Endothelial cell of umbilical vein (primary cell): ENCODE measurements at regions not wholly inside any gene's neighbourhood (a gene's known extent, or its start where the extent isn't known, plus 50 kb on each side); places are given as distances from the start of the nearest gene placed in this dataset.

Experiments
- BruUV-seq: library from RNA; stranded (reverse); fragments of 400-500 nt; replicated peaks from 2 replicates; lab custom pipeline; 2021; lab: Mats Ljungman, UMichigan
- CTCF ChIA-PET: fragments of 300-600, 350-600 bp; sonication (Branson Sonifier 250); formaldehyde crosslinking; loops from one replicate; lab custom pipeline; 2021; ENCODE audit warnings: antibody characterized with exemption, inconsistent platforms; lab: Charles Lee
- POLR2A ChIA-PET: fragments of 300-600, 350-600 bp; sonication (Branson Sonifier 250); formaldehyde crosslinking; loops from one replicate; lab custom pipeline; 2021; ENCODE audit warnings: antibody characterized with exemption, inconsistent platforms; lab: Charles Lee
- DNase-seq: peaks from one replicate; pipeline ENCODE4 v3.0.0-alpha.2; 2011; ENCODE audit warnings: low read depth, low spot score
- FAIRE-seq: peaks from 2 replicates; lab custom pipeline; 2011; peaks lifted over from hg19 to GRCh38; lab: Jason Lieb, UNC
- H2AFZ ChIP-seq: 2 replicates; pipeline ENCODE4 v1.6.0; 2012; ENCODE audit warnings: low read depth, low read length, control low read depth, inconsistent platforms
- H3K27ac ChIP-seq: 2 replicates; pipeline ENCODE4 v1.5.1; 2011; ENCODE audit warnings: low read depth, mild to moderate bottlenecking, control low read depth, low read length, moderate library complexity; ENCODE audit not compliant: insufficient read depth
- H3K27me3 ChIP-seq, 2 experiments: 2 replicates each; pipeline versions ENCODE4 v1.6.0 to v1.6.1; 2011; ENCODE audit warnings: low read length in 2 of 2, mixed read lengths in 1 of 2; ENCODE audit not compliant: control insufficient read depth in 2 of 2, insufficient read depth in 2 of 2
- H3K36me3 ChIP-seq, 2 experiments: 2 replicates in 1 of 2; 3 replicates in 1 of 2; pipeline ENCODE4 v1.5.1; 2011; ENCODE audit warnings: low read length in 2 of 2, mild to moderate bottlenecking in 1 of 2, moderate library complexity in 1 of 2; ENCODE audit not compliant: control insufficient read depth in 2 of 2, insufficient read depth in 2 of 2; ENCODE audit errors: extremely low read depth in 1 of 2
- H3K4me1 ChIP-seq: 3 replicates; pipeline ENCODE4 v1.5.1; 2011; ENCODE audit warnings: mild to moderate bottlenecking, low read length; ENCODE audit not compliant: control insufficient read depth, insufficient read depth; ENCODE audit errors: extremely low read depth
- H3K4me2 ChIP-seq: 2 replicates; pipeline ENCODE4 v1.6.1; 2011; ENCODE audit warnings: low read length, control low read depth, mixed read lengths; ENCODE audit not compliant: insufficient read depth
- H3K4me3 ChIP-seq, 3 experiments: fragments of 200-600 bp in 1 of 3; sonication (generic), shearing (Covaris generic) in 1 of 3; replicated peaks in 1 of 3; 2 replicates each; pipeline ENCODE4 v1.5.1; 2011 to 2016; ENCODE audit warnings: control low read depth in 3 of 3, low read length in 3 of 3, mild to moderate bottlenecking in 2 of 3, inconsistent platforms in 1 of 3, low read depth in 1 of 3, moderate library complexity in 1 of 3; ENCODE audit not compliant: insufficient read depth in 1 of 3
- H3K79me2 ChIP-seq: 2 replicates; pipeline ENCODE4 v1.6.0; 2012; ENCODE audit warnings: low read length, inconsistent platforms; ENCODE audit not compliant: control insufficient read depth, insufficient read depth
- H3K9ac ChIP-seq: replicated peaks from 2 replicates; pipeline ENCODE3; 2011; ENCODE audit warnings: low read length, control low read depth; ENCODE audit not compliant: insufficient read depth; ENCODE audit errors: extremely low read depth
- H3K9me1 ChIP-seq: replicated peaks from 3 replicates; pipeline ENCODE4 v1.6.0; 2011; ENCODE audit warnings: mild to moderate bottlenecking, low read length; ENCODE audit not compliant: control insufficient read depth, insufficient read depth; ENCODE audit errors: extremely low read depth
- H3K9me3 ChIP-seq: replicated peaks from 2 replicates; pipeline ENCODE4 v1.5.1; 2012; ENCODE audit warnings: low read length, inconsistent platforms; ENCODE audit not compliant: control insufficient read depth, insufficient read depth
- H4K20me1 ChIP-seq: replicated peaks from 2 replicates; pipeline ENCODE3; 2011; ENCODE audit warnings: mild to moderate bottlenecking, low read length; ENCODE audit not compliant: control insufficient read depth, insufficient read depth; ENCODE audit errors: extremely low read depth
- CTCF ChIP-seq, 2 donors: IDR thresholded peaks; 1 replicate in 1 of 2; 2 replicates in 1 of 2; pipeline ENCODE4 v1.5.1; 2011; ENCODE audit warnings: low read length in 2 of 2, mild to moderate bottlenecking in 2 of 2, moderate library complexity in 2 of 2, control low read depth in 1 of 2, inconsistent platforms in 1 of 2, low read depth in 1 of 2; ENCODE audit not compliant: insufficient read depth in 1 of 2; ENCODE audit errors: extremely low read depth in 1 of 2
- EZH2 ChIP-seq: IDR thresholded peaks from 2 replicates; pipeline ENCODE4 v1.6.1; 2012; ENCODE audit warnings: borderline replicate concordance, low read depth, mild to moderate bottlenecking, moderate library complexity, low read length, inconsistent platforms; ENCODE audit not compliant: severe bottlenecking
- FOS ChIP-seq: IDR thresholded peaks from 2 replicates; pipeline ENCODE4 v1.6.1; 2011; ENCODE audit warnings: mild to moderate bottlenecking, low read length, moderate library complexity, borderline replicate concordance; ENCODE audit not compliant: insufficient read depth
- GATA2 ChIP-seq: IDR thresholded peaks from 2 replicates; pipeline ENCODE4 v1.7.0; 2011; ENCODE audit warnings: low read depth, mild to moderate bottlenecking, moderate library complexity, mixed read lengths, low read length; ENCODE audit not compliant: insufficient read length, insufficient read depth
- JUN ChIP-seq: IDR thresholded peaks from 2 replicates; pipeline ENCODE4 v1.6.1; 2011; ENCODE audit warnings: borderline replicate concordance, low read depth; ENCODE audit not compliant: insufficient read length, insufficient read depth
- MAX ChIP-seq: IDR thresholded peaks from 2 replicates; pipeline ENCODE4 v1.6.1; 2011; ENCODE audit not compliant: insufficient read depth, insufficient read length
- MYC ChIP-seq: IDR thresholded peaks from one replicate; pipeline ENCODE4 v1.6.1; 2011; ENCODE audit warnings: mild to moderate bottlenecking, low read depth, low read length
- POLR2A ChIP-seq: IDR thresholded peaks from 2 replicates; pipeline ENCODE4 v1.6.1; 2012; ENCODE audit warnings: low read depth, mild to moderate bottlenecking, control low read depth, low read length
- POLR2AphosphoS5 ChIP-seq: IDR thresholded peaks from 2 replicates; pipeline ENCODE4 v1.6.1; 2012; ENCODE audit warnings: low read depth, mild to moderate bottlenecking, control low read depth, low read length, moderate library complexity; ENCODE audit not compliant: insufficient read depth
- dilution Hi-C: fragments of 300-500 bp; cut with MboI; formaldehyde crosslinking; loops from one replicate; pipeline ENCODE4 v1.15.0; 2019; ENCODE audit warnings: low sequenced_read_pairs; ENCODE audit not compliant: extremely low pct_ligation_motif_present
- intact Hi-C: fragments of 100-400 bp; cut with micrococcal nuclease; formaldehyde crosslinking; loops from one replicate; pipeline ENCODE4 v1.10.0; 2022

- FAIRE-seq (no peak), DNase-seq (no peak)
- Histone ChIP-seq H3K79me2 (no peaks in the 10 kb centered on the region), H3K27me3 (no peaks in the 10 kb centered on the region), H2AFZ (no peak overlapping the region), H3K4me3 (no peak overlapping the region), H3K9me1 (no peaks in the 10 kb centered on the region), H3K9ac (no peak overlapping the region), H4K20me1 (no peaks in the 10 kb centered on the region), H3K4me2 (no peak overlapping the region), H3K9me3 (peaks cover 6% of the 10 kb centered on the region), H3K4me1 (no peaks in the 10 kb centered on the region), H3K36me3 (no peaks in the 10 kb centered on the region), H3K27ac (no peak overlapping the region)
- TF ChIP-seq EZH2 = no peak
- no peak for TF ChIP-seq POLR2A
- no peak for TF ChIP-seq MAX
- no peak for TF ChIP-seq CTCF (IDR thresholded peaks at IDR 0.05; ENCODE audit: extremely low read depth in 1 of 2, insufficient read depth in 1 of 2, low read depth in 1 of 2, low read length in 2 of 2)
- no peak for TF ChIP-seq POLR2AphosphoS5
- no peak for TF ChIP-seq JUN
- no peak for TF ChIP-seq GATA2
- no peak for TF ChIP-seq MYC
- TF ChIP-seq FOS = no peak
- POLR2A ChIA-PET = no interaction called here
- dilution Hi-C loops = no loop called here
- intact Hi-C loops = no loop called here
- no TSS peak for BruUV-seq
- CTCF ChIA-PET = no interaction called here
These were observed 611.6 kb upstream of the SALL3 start for GRCh38 chr18:78367996-78368395.
